ENCODE measurements at regions not wholly inside any gene's neighbourhood (a gene's known extent, or its start where the extent isn't known, plus 50 kb on each side); places are given as distances from the start of the nearest gene placed in this dataset.

- Histone ChIP-seq H3K27me3 (ENCODE audit: insufficient read depth, low read depth, low read length) (no peaks in the 10 kb centered on the region), H3K9ac (ENCODE audit: low read length) (no peak overlapping the region), H3K79me2 (replicated peaks; ENCODE audit: insufficient read depth, low read length) (no peaks in the 10 kb centered on the region), H3K4me2 (ENCODE audit: low read length) (no peak overlapping the region), H3K9me2 (ENCODE audit: insufficient read depth, low read length) (no peaks in the 10 kb centered on the region), H2AFZ (ENCODE audit: low read depth, low read length) (no peak overlapping the region), H3K27ac (ENCODE audit: low read length) (no peak overlapping the region), H3K4me3 (ENCODE audit: low read length) (no peak overlapping the region), H3F3A (ENCODE audit: insufficient read depth, low read length, poor library complexity, severe bottlenecking) (no peaks in the 10 kb centered on the region), H3K36me3 (ENCODE audit: insufficient read depth, low read length) (no peaks in the 10 kb centered on the region), H4K20me1 (ENCODE audit: insufficient read depth) (no peaks in the 10 kb centered on the region), H3K9me3 (ENCODE audit: low read length) (no peaks in the 10 kb centered on the region)
- TF ChIP-seq EP300 (conservative IDR thresholded peaks at IDR 0.05; ENCODE audit: poor library complexity, severe bottlenecking) = no peak
- no peak for TF ChIP-seq EZH2 (IDR thresholded peaks at IDR 0.05; ENCODE audit: borderline replicate concordance, insufficient read depth, low read length, poor library complexity, severe bottlenecking)
- TF ChIP-seq CTCF (IDR thresholded peaks at IDR 0.05; ENCODE audit: poor library complexity, severe bottlenecking) = no peak
- TF ChIP-seq RAD21 (conservative IDR thresholded peaks at IDR 0.05) = no peak
- no peak for TF ChIP-seq SMC3 (conservative IDR thresholded peaks at IDR 0.05; ENCODE audit: poor library complexity)
- no peak for TF ChIP-seq POLR2AphosphoS5 (IDR thresholded peaks at IDR 0.05)
- no peak for TF ChIP-seq MXI1 (conservative IDR thresholded peaks at IDR 0.05; ENCODE audit: poor library complexity, severe bottlenecking)
- no peak for TF ChIP-seq TAF1 (IDR thresholded peaks at IDR 0.05; ENCODE audit: low read depth)
- TF ChIP-seq REST (IDR thresholded peaks at IDR 0.05; ENCODE audit: borderline replicate concordance) = no peak
Observed at GRCh38 chr5:72749362-72749997, 67.0 kb upstream of the TNPO1 start.

- Histone ChIP-seq H3K9me2 (ENCODE audit: insufficient read depth, low read length) (no peaks in the 10 kb centered on the region), H2AFZ (ENCODE audit: low read depth, low read length) (no peak overlapping the region), H3K79me2 (replicated peaks; ENCODE audit: insufficient read depth, low read length) (no peaks in the 10 kb centered on the region), H3K27me3 (ENCODE audit: insufficient read depth, low read depth, low read length) (no peaks in the 10 kb centered on the region), H3K9ac (ENCODE audit: low read length) (no peak overlapping the region), H4K20me1 (ENCODE audit: insufficient read depth) (no peaks in the 10 kb centered on the region), H3K4me3 (ENCODE audit: low read length) (no peak overlapping the region), H3K4me2 (ENCODE audit: low read length) (no peak overlapping the region), H3F3A (ENCODE audit: insufficient read depth, low read length, poor library complexity, severe bottlenecking) (no peaks in the 10 kb centered on the region), H3K27ac (ENCODE audit: low read length) (no peak overlapping the region), H3K9me3 (ENCODE audit: low read length) (no peaks in the 10 kb centered on the region), H3K36me3 (ENCODE audit: insufficient read depth, low read length) (no peaks in the 10 kb centered on the region)
- TF ChIP-seq MXI1 (conservative IDR thresholded peaks at IDR 0.05; ENCODE audit: poor library complexity, severe bottlenecking) (no peak), RAD21 (conservative IDR thresholded peaks at IDR 0.05) (no peak), TAF1 (IDR thresholded peaks at IDR 0.05; ENCODE audit: low read depth) (no peak), SMC3 (conservative IDR thresholded peaks at IDR 0.05; ENCODE audit: poor library complexity) (no peak), POLR2AphosphoS5 (IDR thresholded peaks at IDR 0.05) (no peak), REST (IDR thresholded peaks at IDR 0.05; ENCODE audit: borderline replicate concordance) (no peak), CTCF (IDR thresholded peaks at IDR 0.05; ENCODE audit: poor library complexity, severe bottlenecking) (no peak), EZH2 (IDR thresholded peaks at IDR 0.05; ENCODE audit: borderline replicate concordance, insufficient read depth, low read length, poor library complexity, severe bottlenecking) (no peak), EP300 (conservative IDR thresholded peaks at IDR 0.05; ENCODE audit: poor library complexity, severe bottlenecking) (no peak)
Observed at GRCh38 chr5:72747826-72748225, 68.6 kb upstream of the TNPO1 start.

Measured in neural cell (in vitro differentiated cells).